Endodermal cell (in vitro differentiated cells): ENCODE measurements at regions not wholly inside any gene's neighbourhood (a gene's known extent, or its start where the extent isn't known, plus 50 kb on each side); places are given as distances from the start of the nearest gene placed in this dataset.

Source experiments
- DNase-seq: peaks from one replicate; pipeline ENCODE4 v3.0.0-alpha.2; 2017
- H3K27ac ChIP-seq: 2 replicates; pipeline ENCODE4 v1.5.1; 2013; ENCODE audit warnings: mild to moderate bottlenecking, low read depth, low read length, moderate library complexity
- H3K27me3 ChIP-seq: 2 replicates; pipeline ENCODE4 v1.6.1; 2013; ENCODE audit warnings: mild to moderate bottlenecking, low read length, moderate library complexity; ENCODE audit not compliant: insufficient read depth, control insufficient read depth, poor library complexity, severe bottlenecking
- H3K36me3 ChIP-seq: 2 replicates; pipeline ENCODE4 v1.7.0; 2013; ENCODE audit warnings: mild to moderate bottlenecking, low read length, moderate library complexity; ENCODE audit not compliant: control insufficient read depth, insufficient read depth
- H3K4me1 ChIP-seq: one replicate; pipeline ENCODE4 v1.7.0; 2013; ENCODE audit warnings: low read length; ENCODE audit not compliant: control insufficient read depth, insufficient read depth
- H3K4me3 ChIP-seq: 2 replicates; pipeline ENCODE4 v1.5.1; 2013; ENCODE audit warnings: mild to moderate bottlenecking, low read length, moderate library complexity
- H3K9ac ChIP-seq: 2 replicates; pipeline ENCODE4 v1.6.1; 2013; ENCODE audit warnings: mild to moderate bottlenecking, low read length, moderate library complexity; ENCODE audit not compliant: poor library complexity, severe bottlenecking; ENCODE audit errors: extremely low read depth
- H3K9me3 ChIP-seq: 2 replicates; pipeline ENCODE4 v1.6.1; 2013; ENCODE audit warnings: mild to moderate bottlenecking, low read length, moderate library complexity; ENCODE audit not compliant: control insufficient read depth
- H3K27ac Mint-ChIP-seq: 2 replicates; pipeline ENCODE4 v1.8.0; 2020; ENCODE audit warnings: mixed read lengths
- H3K27me3 Mint-ChIP-seq: 2 replicates; pipeline ENCODE4 v1.8.0; 2021; ENCODE audit warnings: mild to moderate bottlenecking, mixed read lengths; ENCODE audit not compliant: insufficient read depth
- H3K36me3 Mint-ChIP-seq: 2 replicates; pipeline ENCODE4 v1.8.0; 2020; ENCODE audit warnings: low read depth, mixed read lengths
- H3K4me1 Mint-ChIP-seq: 2 replicates; pipeline ENCODE4 v1.8.0; 2020; ENCODE audit warnings: mixed read lengths
- H3K4me3 Mint-ChIP-seq: 2 replicates; pipeline ENCODE4 v1.8.0; 2020; ENCODE audit warnings: mild to moderate bottlenecking, moderate library complexity, mixed read lengths
- H3K9me3 Mint-ChIP-seq: 2 replicates; pipeline ENCODE4 v1.8.0; 2020; ENCODE audit warnings: mild to moderate bottlenecking, mixed read lengths
- WGBS, 2 experiments: methylation state at CpG; one replicate each; pipeline versions ENCODE4 v1.1.5 to v1.1.7; 2013; ENCODE audit warnings: missing lambda C conversion rate in 2 of 2, mixed read lengths in 1 of 2; ENCODE audit not compliant: insufficient coverage in 1 of 2, insufficient read length in 1 of 2; 5-methylcytosine and 5-hydroxymethylcytosine counted together
- TF ChIP-seq, protein P1 (sequence below): fragments of 200-600 bp; sonication (generic); conservative IDR thresholded peaks from 2 replicates; pipeline ENCODE4 v1.5.0; 2021; ENCODE audit warnings: antibody characterized with exemption, mild to moderate bottlenecking

DNA sequence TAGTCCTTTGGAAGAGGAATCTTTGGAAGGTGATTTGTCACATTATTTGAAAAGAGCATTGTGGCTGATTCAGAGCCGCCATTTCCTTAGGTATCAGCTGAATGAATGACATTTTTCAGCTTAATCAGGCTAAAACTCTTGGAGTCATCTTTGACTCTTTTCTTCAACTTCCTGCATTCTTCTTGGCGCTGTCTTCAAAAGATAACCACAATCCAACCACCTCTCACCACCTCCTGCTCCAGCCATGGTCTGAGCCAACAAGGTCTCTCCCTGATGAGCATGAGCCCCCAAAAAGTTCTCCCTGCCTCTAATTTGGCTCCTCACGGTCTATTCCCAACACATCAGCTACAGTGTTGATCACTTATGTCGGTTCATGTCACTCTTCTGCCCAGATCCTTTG is 297.6 kb upstream of the RUNX1 start:
- TF ChIP-seq, protein P1, sequence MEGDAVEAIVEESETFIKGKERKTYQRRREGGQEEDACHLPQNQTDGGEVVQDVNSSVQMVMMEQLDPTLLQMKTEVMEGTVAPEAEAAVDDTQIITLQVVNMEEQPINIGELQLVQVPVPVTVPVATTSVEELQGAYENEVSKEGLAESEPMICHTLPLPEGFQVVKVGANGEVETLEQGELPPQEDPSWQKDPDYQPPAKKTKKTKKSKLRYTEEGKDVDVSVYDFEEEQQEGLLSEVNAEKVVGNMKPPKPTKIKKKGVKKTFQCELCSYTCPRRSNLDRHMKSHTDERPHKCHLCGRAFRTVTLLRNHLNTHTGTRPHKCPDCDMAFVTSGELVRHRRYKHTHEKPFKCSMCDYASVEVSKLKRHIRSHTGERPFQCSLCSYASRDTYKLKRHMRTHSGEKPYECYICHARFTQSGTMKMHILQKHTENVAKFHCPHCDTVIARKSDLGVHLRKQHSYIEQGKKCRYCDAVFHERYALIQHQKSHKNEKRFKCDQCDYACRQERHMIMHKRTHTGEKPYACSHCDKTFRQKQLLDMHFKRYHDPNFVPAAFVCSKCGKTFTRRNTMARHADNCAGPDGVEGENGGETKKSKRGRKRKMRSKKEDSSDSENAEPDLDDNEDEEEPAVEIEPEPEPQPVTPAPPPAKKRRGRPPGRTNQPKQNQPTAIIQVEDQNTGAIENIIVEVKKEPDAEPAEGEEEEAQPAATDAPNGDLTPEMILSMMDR: no peak
- no peaks in the 10 kb centered on the region for H3K36me3 ChIP-seq
- no peak overlapping the region for H3K4me3 Mint-ChIP-seq
- peaks cover 18% of the 10 kb centered on the region for H3K9me3 ChIP-seq
- no peak for DNase-seq
- WGBS, 2 experiments: 86 to 100% methylated on average over 4 of the region's 4 CpGs
- H3K4me1 Mint-ChIP-seq: peaks cover 23% of the 10 kb centered on the region
- peaks cover 2% of the 10 kb centered on the region for H3K27me3 Mint-ChIP-seq
- H3K27ac Mint-ChIP-seq: no peak overlapping the region
- H3K27me3 ChIP-seq: no peaks in the 10 kb centered on the region
- H3K27ac ChIP-seq: no peak overlapping the region
- H3K4me1 ChIP-seq: no peaks in the 10 kb centered on the region
- no peak overlapping the region for H3K4me3 ChIP-seq
- no peak overlapping the region for H3K9ac ChIP-seq
- no peaks in the 10 kb centered on the region for H3K36me3 Mint-ChIP-seq
- H3K9me3 Mint-ChIP-seq: peaks cover 10% of the 10 kb centered on the region

DNA sequence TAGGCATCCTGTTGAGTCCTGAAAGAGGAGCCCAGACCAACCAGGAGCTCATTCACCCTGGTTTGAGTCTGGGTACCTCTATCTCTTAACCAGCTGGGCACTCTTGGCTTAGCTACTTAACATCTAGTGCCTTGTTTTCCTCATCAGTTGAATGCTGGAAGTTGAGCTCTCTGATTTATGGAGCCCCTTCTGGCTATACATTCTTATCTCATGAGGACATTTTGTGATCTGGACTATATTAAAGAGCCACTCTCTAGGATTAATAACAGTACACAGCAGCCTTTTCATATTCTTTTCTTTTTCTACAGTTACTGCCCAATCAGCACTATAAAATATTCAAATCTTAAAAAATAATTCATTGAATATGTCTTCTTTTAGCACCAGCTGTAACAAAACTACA is 296.9 kb upstream of the RUNX1 start:
- Histone ChIP-seq H3K4me3 (no peak overlapping the region), H3K36me3 (no peaks in the 10 kb centered on the region), H3K9ac (no peak overlapping the region), H3K27me3 (no peaks in the 10 kb centered on the region), H3K27ac (no peak overlapping the region), H3K9me3 (peaks cover 18% of the 10 kb centered on the region), H3K4me1 (no peaks in the 10 kb centered on the region)
- Mint-ChIP-seq H3K4me3 (no peak overlapping the region), H3K9me3 (peaks cover 10% of the 10 kb centered on the region), H3K27me3 (peaks cover 2% of the 10 kb centered on the region), H3K36me3 (no peaks in the 10 kb centered on the region), H3K4me1 (peaks cover 23% of the 10 kb centered on the region), H3K27ac (no peak overlapping the region)
- DNase-seq: no peak
- TF ChIP-seq, protein P1: no peak

DNA sequence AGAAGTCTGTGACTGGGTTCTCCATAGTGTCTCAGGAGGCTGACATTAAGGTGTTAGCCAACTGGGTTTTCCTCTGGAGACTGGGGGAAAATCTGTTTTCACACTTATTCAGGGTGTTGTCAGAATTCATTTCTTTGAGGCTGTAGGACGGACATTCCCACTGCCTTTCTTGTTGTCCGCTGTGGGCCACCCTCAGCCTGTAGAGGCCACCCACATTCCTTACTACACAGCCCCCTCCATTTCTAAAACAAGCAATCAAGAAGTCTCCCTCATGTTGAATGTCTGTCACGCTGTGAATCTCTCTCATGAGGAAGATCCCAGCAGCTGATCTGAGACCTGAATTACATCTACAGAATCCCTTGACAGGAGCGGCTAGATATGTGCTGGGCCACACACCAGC is 295.5 kb upstream of the RUNX1 start:
- Mint-ChIP-seq H3K36me3 (no peaks in the 10 kb centered on the region), H3K27me3 (peaks cover 2% of the 10 kb centered on the region), H3K27ac (no peak overlapping the region), H3K4me1 (peaks cover 21% of the 10 kb centered on the region), H3K4me3 (no peak overlapping the region), H3K9me3 (peaks cover 10% of the 10 kb centered on the region)
- peaks cover 18% of the 10 kb centered on the region for H3K9me3 ChIP-seq
- H3K27ac ChIP-seq: no peak overlapping the region
- no peaks in the 10 kb centered on the region for H3K4me1 ChIP-seq
- 81 to 90% methylated on average over 2 to 4 of the region's 4 CpGs for WGBS, 2 experiments
- H3K9ac ChIP-seq: no peak overlapping the region
- no peak overlapping the region for H3K4me3 ChIP-seq
- H3K27me3 ChIP-seq: no peaks in the 10 kb centered on the region
- no peaks in the 10 kb centered on the region for H3K36me3 ChIP-seq
- TF ChIP-seq, protein P1: no peak
- peak; percentile 43 for DNase-seq
